Naive B cell (primary cell): ENCODE measurements at regions not wholly inside any gene's neighbourhood (a gene's known extent, or its start where the extent isn't known, plus 50 kb on each side); places are given as distances from the start of the nearest gene placed in this dataset.

Experiments
- ATAC-seq, 2 donors: fragments of 150-1000 bp; cut with Tn5 transposase; 2 replicates each; pipeline ENCODE4 v1.10.0; 2021; ENCODE audit warnings: low read depth in 2 of 2, mild to moderate bottlenecking in 2 of 2, moderate library complexity in 2 of 2
- DNase-seq: peaks from one replicate; pipeline ENCODE4 v3.0.0; 2022
- H3K27ac Mint-ChIP-seq, 6 donors: one replicate each; pipeline ENCODE4 v1.8.0; 2020 to 2022; ENCODE audit warnings: mild to moderate bottlenecking in 6 of 6, mixed read lengths in 6 of 6, moderate library complexity in 5 of 6, inconsistent platforms in 2 of 6
- H3K27me3 Mint-ChIP-seq, 3 donors: one replicate each; pipeline ENCODE4 v1.8.0; 2021 to 2022; ENCODE audit warnings: mixed read lengths in 3 of 3, mild to moderate bottlenecking in 1 of 3
- H3K36me3 Mint-ChIP-seq, 2 donors: one replicate each; pipeline ENCODE4 v1.8.0; 2020 to 2022; ENCODE audit warnings: mixed read lengths in 2 of 2, inconsistent platforms in 1 of 2, mild to moderate bottlenecking in 1 of 2
- H3K4me1 Mint-ChIP-seq, 3 donors: one replicate each; pipeline ENCODE4 v1.8.0; 2020 to 2022; ENCODE audit warnings: mixed read lengths in 3 of 3, inconsistent platforms in 1 of 3, mild to moderate bottlenecking in 1 of 3, moderate library complexity in 1 of 3
- H3K4me3 Mint-ChIP-seq, 8 donors: one replicate each; pipeline ENCODE4 v1.8.0; 2020 to 2022; ENCODE audit warnings: mild to moderate bottlenecking in 8 of 8, mixed read lengths in 8 of 8, moderate library complexity in 8 of 8, inconsistent platforms in 2 of 8
- H3K9me3 Mint-ChIP-seq, 7 donors: one replicate each; pipeline ENCODE4 v1.8.0; 2020 to 2022; ENCODE audit warnings: mixed read lengths in 7 of 7, mild to moderate bottlenecking in 5 of 7, inconsistent platforms in 2 of 7, moderate library complexity in 1 of 7

DNA sequence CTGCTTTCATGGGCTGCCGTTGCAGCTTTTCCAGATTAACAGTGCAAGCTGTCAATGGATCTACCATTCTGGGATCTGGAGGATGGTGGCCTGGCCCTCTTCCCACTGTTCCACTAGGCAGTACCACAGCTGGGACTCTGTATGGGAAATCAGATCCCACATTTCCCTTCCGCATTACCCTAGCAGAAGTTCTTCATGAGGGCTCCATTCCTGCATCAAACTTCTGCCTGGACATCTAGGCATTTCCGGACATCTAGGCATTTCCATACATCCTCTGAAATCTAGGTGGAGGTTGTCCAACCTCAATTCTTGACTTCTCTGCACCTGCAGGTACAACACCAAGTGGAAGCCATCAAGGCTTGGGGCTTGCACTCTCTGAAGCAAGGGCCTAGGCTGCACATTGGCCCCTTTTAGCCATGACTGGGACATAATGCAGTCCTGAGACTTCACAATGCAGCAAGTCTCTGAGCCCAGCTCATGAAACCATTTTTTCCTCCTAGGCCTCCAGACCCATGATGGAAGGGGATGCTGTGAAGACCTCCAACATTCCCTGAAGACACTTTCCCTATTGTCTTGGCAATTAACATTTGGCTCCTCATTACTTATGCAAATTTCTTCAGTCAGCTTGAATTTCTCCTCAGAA, 863.3 kb downstream of the C12orf50 start:
- Mint-ChIP-seq H3K4me1 (no peaks in the 10 kb centered on the region), H3K27ac (no peak overlapping the region), H3K27me3 (no peaks in the 10 kb centered on the region), H3K9me3 (peaks cover 5 to 36% (median 19%) of the 10 kb centered on the region in 7 donors), H3K4me3 (no peak overlapping the region), H3K36me3 (peaks cover 0 to 5% of the 10 kb centered on the region in 2 donors)
- ATAC-seq (no peak), DNase-seq (no peak)

DNA sequence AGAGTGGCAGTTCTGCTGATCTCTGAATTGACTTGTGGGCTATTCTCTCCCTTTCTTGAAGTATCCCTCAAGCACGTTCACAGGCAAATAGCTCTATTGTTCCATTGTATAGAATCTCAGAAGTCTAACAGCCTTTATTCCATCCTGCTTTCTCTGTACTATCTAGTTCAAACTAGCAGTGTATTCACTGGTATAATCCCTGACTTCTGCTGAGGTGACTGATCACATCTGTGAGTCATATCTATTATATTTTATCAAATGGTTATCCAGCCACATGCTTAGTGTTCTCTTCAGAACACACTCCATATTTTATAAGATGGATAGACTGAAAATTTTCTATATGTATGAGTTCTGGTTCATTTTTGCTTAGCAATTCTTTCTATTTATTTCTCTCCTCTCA, 866.1 kb downstream of the C12orf50 start:
- no peak overlapping the region for H3K27ac Mint-ChIP-seq
- DNase-seq (no peak), ATAC-seq (no peak)
- no peaks in the 10 kb centered on the region for H3K4me1 Mint-ChIP-seq
- no peak overlapping the region for H3K4me3 Mint-ChIP-seq
- H3K27me3 Mint-ChIP-seq = no peaks in the 10 kb centered on the region
- H3K36me3 Mint-ChIP-seq = peaks cover 0 to 5% of the 10 kb centered on the region in 2 donors
- peaks cover 0 to 36% (median 18%) of the 10 kb centered on the region in 7 donors for H3K9me3 Mint-ChIP-seq

DNA sequence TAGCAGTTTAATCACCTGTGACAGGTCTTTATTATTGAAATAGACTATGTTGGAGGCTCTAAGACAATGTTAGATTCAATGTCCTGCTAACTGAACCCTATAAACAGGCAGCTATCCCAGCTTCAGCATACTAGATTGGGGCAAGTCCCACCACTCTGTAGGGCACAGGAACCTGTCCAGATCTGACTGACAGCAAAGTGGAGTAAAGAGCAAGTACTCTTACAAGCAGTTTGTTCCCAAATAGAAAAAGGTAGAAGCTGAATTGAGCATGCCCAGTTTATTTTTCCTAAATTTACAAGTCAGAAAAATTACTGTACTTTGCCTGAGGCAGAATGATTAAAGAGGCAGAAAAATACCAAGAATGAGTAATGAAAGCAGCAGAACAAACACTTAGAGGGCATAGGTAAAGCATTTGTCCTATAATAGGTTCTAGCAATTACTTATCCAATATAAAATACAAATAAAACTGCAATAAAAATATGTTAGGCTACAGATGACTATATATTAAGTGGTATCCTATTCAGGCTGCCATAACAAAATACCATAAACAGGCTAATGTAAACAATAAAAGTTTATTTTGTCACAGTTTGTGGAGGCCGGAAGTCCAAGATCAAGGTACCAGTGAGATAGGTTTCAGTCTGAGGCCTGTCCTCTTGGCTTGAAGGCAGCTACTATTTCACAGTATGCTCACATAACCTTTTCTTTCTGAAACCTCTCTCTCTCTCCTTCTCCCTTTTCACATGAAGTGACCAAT, 868.2 kb downstream of the C12orf50 start:
- DNase-seq (no peak), ATAC-seq (no peak)
- Mint-ChIP-seq H3K27ac (no peak overlapping the region), H3K4me3 (no peak overlapping the region), H3K9me3 (peaks cover 0 to 23% (median 10%) of the 10 kb centered on the region in 7 donors), H3K27me3 (no peaks in the 10 kb centered on the region), H3K4me1 (no peaks in the 10 kb centered on the region), H3K36me3 (no peaks in the 10 kb centered on the region)

DNA sequence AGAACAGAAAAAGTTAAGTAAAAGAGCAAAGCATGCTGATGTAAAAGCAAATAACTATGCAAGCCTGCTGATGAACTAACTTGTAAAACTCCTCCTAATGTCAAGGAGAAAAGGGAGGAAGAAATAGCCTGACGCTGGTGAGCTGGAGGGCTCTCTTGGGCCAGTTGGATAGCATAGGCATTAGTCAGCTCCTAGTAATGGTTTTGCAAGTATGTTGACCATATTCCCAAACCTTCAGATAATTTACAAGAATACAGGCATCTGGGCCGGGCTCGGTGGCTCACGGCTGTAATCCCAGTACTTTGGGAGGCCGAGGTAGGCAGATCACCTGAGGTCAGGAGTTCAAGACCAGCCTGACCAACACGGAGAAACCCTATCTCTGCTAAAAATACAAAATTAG, 871.4 kb downstream of the C12orf50 start:
- DNase-seq (no peak), ATAC-seq (no peak)
- H3K27me3 Mint-ChIP-seq = no peaks in the 10 kb centered on the region
- H3K4me1 Mint-ChIP-seq = no peaks in the 10 kb centered on the region
- no peaks in the 10 kb centered on the region for H3K36me3 Mint-ChIP-seq
- peaks cover 0 to 3% (median 0%) of the 10 kb centered on the region in 7 donors for H3K9me3 Mint-ChIP-seq
- H3K27ac Mint-ChIP-seq = no peak overlapping the region
- H3K4me3 Mint-ChIP-seq = no peak overlapping the region

DNA sequence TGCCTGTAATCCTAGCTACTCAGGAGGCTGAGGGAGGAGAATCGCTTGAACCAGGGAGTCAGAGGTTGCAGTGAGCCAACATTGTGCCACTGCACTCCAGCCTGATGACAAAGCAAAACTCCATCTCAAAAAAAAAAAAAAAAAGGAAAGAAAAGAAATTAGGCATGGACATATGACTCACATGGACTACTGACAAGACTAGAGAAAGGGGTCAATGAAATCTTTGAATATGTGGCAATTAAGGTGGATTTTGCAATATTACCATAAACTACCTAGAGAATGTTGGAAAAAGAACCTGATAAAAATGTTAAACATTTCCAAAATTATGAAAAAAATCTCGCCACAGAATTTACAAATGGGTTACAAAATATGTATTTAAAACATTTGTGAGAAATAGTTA, 873.6 kb downstream of the C12orf50 start:
- H3K27me3 Mint-ChIP-seq = no peaks in the 10 kb centered on the region
- H3K27ac Mint-ChIP-seq = no peak overlapping the region
- H3K36me3 Mint-ChIP-seq = no peaks in the 10 kb centered on the region
- H3K4me1 Mint-ChIP-seq = no peaks in the 10 kb centered on the region
- ATAC-seq (no peak), DNase-seq (no peak)
- H3K9me3 Mint-ChIP-seq = peaks cover 0 to 9% (median 0%) of the 10 kb centered on the region in 7 donors
- H3K4me3 Mint-ChIP-seq = no peak overlapping the region

DNA sequence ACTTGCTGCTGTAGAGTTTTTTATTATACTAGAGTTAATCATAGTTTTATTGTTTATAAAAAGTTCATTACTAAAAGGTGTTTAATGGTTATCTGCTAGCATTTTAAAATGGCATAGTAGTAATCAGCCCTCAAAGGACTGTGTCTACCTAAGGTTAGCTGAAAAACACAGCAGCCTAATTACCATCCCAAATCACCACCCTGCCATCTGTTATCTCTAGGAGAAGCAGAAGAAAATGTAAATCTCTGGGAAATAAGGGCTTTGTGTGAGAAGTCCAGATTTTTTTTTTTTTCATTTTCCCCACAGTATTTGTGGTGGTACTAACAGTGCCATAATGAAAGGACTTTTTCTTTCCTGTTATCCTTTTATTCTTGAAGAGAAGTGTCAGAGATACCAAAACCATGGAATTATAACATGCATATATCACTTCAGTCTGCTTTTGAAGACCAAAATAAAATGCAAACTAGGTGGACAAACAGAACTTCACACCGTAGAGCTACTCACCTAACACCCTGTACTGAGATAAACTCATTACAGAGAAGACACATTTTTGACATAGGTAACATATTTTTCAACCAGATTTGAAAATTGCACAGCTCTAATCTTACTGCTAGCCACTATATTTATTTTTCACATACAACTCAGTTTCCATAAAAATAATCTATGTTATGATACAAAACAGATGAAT, 876.2 kb downstream of the C12orf50 start:
- no peak overlapping the region for H3K27ac Mint-ChIP-seq
- H3K4me1 Mint-ChIP-seq = no peaks in the 10 kb centered on the region
- no peak overlapping the region for H3K4me3 Mint-ChIP-seq
- H3K27me3 Mint-ChIP-seq = no peaks in the 10 kb centered on the region
- H3K36me3 Mint-ChIP-seq = no peaks in the 10 kb centered on the region
- DNase-seq = no peak
- H3K9me3 Mint-ChIP-seq = peaks cover 0 to 22% (median 7%) of the 10 kb centered on the region in 7 donors
- no peak for ATAC-seq

DNA sequence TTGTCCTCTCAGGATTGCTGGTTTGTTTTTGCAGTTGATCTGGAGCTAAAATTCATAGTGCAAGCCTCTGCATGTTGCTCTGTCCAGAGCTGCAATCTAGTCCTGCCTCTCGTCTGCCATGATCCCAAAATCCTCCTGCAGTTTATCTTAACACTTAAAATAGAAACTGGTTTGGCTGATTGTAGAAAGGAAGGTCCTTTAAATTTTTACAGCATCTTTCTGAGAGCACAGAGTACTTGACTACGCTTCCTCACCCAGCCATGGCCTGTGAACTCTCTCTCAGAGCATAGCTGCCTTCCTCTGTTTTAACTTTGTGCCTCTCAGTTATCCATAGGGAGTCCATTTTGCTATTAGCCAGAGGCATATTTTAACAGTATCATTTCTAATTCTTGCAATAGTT, 877.1 kb downstream of the C12orf50 start:
- Mint-ChIP-seq H3K36me3 (no peaks in the 10 kb centered on the region), H3K27me3 (no peaks in the 10 kb centered on the region), H3K9me3 (peaks cover 0 to 22% (median 7%) of the 10 kb centered on the region in 7 donors), H3K4me3 (no peak overlapping the region), H3K4me1 (no peaks in the 10 kb centered on the region), H3K27ac (no peak overlapping the region)
- ATAC-seq (no peak), DNase-seq (no peak)

DNA sequence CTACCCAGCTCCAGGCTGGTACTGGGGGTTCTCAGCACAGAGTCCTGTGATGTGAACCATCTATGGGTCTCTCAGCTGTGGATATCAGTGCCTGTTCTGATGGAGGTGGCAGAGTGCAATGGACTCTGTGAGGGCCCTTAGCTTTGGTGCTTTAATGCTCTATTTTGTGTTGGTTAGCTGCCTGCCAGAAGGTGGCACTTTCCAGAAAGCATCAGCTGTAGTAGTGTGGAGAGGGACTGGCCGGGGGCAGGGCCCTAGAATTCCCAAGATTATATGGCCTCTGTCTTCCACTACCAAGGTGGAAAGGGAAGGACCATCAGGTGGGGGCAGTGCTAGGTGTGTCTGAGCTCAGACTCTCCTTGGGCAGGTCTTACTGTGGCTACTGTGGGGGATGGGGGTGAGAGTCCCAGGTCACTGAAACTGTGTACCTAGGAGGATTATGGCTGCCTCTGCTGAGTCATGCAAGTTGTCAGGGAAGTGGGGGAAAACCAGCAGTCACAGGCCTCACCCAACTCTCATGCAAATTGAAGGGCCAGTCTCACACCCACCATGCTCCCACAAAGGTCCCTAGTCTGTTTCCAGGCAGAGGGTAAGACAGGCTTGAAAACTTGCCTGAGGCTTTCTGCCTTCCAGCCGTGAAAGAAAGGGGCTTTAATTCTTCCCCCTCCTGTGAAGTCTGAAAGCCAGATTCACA, 878.1 kb downstream of the C12orf50 start:
- DNase-seq = no peak
- ATAC-seq = no peak
- Mint-ChIP-seq H3K4me3 (no peak overlapping the region), H3K27me3 (no peaks in the 10 kb centered on the region), H3K4me1 (no peaks in the 10 kb centered on the region), H3K9me3 (peaks cover 0 to 22% (median 7%) of the 10 kb centered on the region in 7 donors), H3K27ac (no peak overlapping the region), H3K36me3 (no peaks in the 10 kb centered on the region)

DNA sequence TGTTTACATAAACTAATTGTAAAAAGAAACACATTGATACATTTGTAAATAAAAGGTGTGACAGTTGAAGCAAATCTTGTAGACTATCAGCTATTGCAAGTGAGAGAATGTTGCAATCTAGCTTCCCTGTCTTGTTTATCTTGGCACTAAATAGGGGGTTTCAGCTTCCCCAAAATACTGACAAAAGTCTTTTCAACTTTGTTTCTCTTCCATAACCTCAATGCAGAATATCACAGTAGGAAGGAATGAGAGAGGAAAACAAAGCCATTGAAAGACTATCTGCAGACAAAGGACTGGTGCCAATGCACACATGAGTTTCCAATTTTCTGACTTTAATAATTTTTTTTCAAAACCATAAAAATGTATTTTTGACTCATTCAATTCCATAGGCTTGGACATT, 886.2 kb upstream of the MGAT4C start:
- Mint-ChIP-seq H3K9me3 (peaks cover 0 to 2% (median 0%) of the 10 kb centered on the region in 7 donors), H3K36me3 (no peaks in the 10 kb centered on the region), H3K27me3 (no peaks in the 10 kb centered on the region), H3K27ac (no peak overlapping the region), H3K4me3 (no peak overlapping the region), H3K4me1 (no peaks in the 10 kb centered on the region)
- DNase-seq (no peak), ATAC-seq (no peak)

DNA sequence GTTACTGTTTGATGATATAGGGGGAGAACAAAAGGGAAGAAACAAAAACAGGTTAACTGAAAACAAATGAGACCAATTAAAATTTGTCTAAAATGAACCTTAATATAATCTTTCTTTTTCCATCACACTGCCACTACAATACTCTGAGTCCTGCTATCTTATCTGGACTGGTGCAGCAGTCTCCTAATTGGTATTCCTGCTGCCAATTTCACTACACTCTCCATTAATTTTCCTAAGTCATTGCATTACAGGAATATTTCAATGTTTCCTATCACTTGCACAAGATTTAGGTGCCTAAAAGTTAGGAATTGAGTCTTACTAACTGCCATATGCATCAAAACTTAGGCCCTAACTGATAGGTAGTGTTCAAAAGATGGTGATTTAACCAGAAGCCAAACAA, 884.9 kb upstream of the MGAT4C start:
- Mint-ChIP-seq H3K4me3 (no peak overlapping the region), H3K27me3 (no peaks in the 10 kb centered on the region), H3K36me3 (no peaks in the 10 kb centered on the region), H3K9me3 (peaks cover 0 to 3% (median 0%) of the 10 kb centered on the region in 7 donors), H3K4me1 (no peaks in the 10 kb centered on the region), H3K27ac (no peak overlapping the region)
- DNase-seq (no peak), ATAC-seq (no peak)

DNA sequence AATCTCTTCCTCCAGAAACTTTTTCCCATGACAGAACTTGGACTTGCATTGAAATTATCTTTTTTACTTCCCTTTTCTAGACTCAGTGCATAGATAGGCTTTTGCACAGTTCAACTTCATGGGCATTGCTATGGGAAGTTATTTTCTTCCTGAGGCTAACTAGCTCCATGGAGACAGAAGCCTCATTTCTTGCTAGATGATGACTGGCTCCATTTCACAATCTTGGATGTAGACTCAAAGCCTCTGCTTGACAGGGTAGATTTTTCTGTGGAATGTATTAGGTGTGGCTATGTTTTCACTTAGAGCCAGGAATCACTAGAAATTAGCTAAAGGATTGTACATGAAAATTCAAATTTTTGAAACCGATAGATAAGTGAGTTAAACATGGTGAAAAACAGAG, 884.1 kb upstream of the MGAT4C start:
- no peak for DNase-seq
- H3K4me1 Mint-ChIP-seq = no peaks in the 10 kb centered on the region
- H3K9me3 Mint-ChIP-seq = peaks cover 0 to 3% (median 0%) of the 10 kb centered on the region in 7 donors
- no peaks in the 10 kb centered on the region for H3K36me3 Mint-ChIP-seq
- H3K27ac Mint-ChIP-seq = no peak overlapping the region
- ATAC-seq = no peak
- H3K4me3 Mint-ChIP-seq = no peak overlapping the region
- no peaks in the 10 kb centered on the region for H3K27me3 Mint-ChIP-seq

DNA sequence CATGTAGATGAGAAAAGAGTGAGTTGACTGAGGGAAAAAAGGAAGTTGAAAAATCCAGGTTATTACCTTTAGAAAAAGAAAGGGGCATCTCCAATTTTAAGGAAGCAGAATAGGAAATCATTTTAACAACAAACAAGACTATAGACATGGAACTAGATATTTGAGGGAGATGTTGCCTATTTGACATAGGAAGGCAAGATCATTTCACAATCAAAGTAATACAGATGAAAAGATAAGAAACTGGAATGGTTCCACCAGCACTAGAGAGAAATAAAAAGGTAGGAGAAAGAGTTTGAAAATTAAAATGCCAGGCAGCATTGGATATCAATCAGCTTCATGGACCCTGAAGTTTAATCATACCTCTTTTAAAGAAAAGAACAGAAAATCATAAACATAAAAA, 881.0 kb upstream of the MGAT4C start:
- peaks cover 0 to 5% (median 2%) of the 10 kb centered on the region in 7 donors for H3K9me3 Mint-ChIP-seq
- H3K27me3 Mint-ChIP-seq = no peaks in the 10 kb centered on the region
- ATAC-seq (no peak), DNase-seq (no peak)
- H3K4me1 Mint-ChIP-seq = no peaks in the 10 kb centered on the region
- no peak overlapping the region for H3K4me3 Mint-ChIP-seq
- H3K27ac Mint-ChIP-seq = no peak overlapping the region
- no peaks in the 10 kb centered on the region for H3K36me3 Mint-ChIP-seq

DNA sequence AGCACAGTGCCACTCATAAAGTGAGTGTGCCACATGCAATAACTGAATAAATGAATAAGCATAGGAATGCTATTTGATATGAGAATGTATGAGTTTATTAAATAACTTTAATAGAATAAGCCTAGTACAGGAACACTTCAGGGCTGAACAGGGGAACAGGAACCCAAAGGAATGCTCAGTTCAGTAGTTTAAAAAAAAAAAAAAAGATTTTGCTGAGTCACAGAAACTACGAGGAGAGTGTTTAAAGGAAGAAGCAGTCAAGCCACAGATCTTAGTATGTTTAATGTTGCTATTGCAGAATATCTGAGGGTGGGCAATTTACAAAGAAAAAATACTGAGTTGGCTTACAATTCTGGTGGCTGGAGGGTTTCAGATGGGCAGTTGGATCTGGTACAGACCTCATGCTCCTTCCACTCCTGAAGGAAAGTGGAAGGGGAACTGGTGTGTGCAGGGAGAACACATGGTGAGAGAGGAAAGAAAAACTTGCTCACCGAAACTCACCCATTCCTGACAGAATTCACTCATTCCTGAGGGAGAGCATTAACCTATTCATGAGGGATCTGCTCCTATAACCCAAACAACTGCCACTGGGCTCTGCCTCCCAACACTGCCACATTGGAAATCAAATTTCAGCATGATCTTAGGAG, 880.3 kb upstream of the MGAT4C start:
- Mint-ChIP-seq H3K4me3 (no peak overlapping the region), H3K4me1 (no peaks in the 10 kb centered on the region)
- no peak for ATAC-seq

More for the DNA sequence above, 880.3 kb upstream of the MGAT4C start:
- no peak for DNase-seq
- no peaks in the 10 kb centered on the region for H3K36me3 Mint-ChIP-seq
- no peaks in the 10 kb centered on the region for H3K27me3 Mint-ChIP-seq
- H3K27ac Mint-ChIP-seq = no peak overlapping the region
- peaks cover 0 to 5% (median 2%) of the 10 kb centered on the region in 7 donors for H3K9me3 Mint-ChIP-seq
